ENCODE measurements at regions not wholly inside any gene's neighbourhood (a gene's known extent, or its start where the extent isn't known, plus 50 kb on each side); places are given as distances from the start of the nearest gene placed in this dataset.
A peak's percentile ranks its signal among the peaks of the same experiment; 100 is the strongest.
"Not testable (repeated sequence)": the region's sequence is repeated elsewhere in the genome, so short reads cannot be mapped to it uniquely, and the experiment has no call there.

- DNase-seq (ENCODE audit: low read depth): no peak
Observed at GRCh38 chr12:73964641-73965040, 573.0 kb upstream of the ATXN7L3B start.

GRCh38 chr12:73973486-73973885, 564.1 kb upstream of the ATXN7L3B start:
- DNase-seq (ENCODE audit: low read depth): no peak

DNA sequence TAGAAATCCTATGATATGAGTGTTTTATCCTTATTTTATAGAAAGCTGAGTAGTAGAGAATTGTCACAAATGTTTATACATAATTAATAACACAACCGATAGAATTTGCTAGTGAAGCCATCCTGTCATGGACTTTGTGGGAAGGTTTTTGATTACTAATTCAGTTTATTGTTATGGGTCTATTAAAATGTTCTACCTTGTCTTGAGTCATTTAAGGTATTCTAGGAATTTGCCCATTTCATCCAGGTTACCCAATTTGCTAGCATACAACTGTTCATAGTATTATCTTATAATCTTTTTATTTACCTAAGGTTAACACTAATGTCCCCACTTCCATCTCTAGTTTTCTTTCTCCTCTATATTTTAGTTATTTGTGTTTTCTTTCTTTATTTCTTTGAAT, 553.1 kb upstream of the ATXN7L3B start:
- DNase-seq (ENCODE audit: low read depth): no peak

- no peak for DNase-seq (ENCODE audit: low read depth)
Observed at GRCh38 chr12:73991138-73991537, 546.5 kb upstream of the ATXN7L3B start.

- DNase-seq (ENCODE audit: low read depth): no peak
Observed at GRCh38 chr12:73998894-73999293, 538.7 kb upstream of the ATXN7L3B start.

GRCh38 chr12:74015118-74015517, 522.5 kb upstream of the ATXN7L3B start:
- DNase-seq (ENCODE audit: low read depth): no peak

GRCh38 chr12:74016324-74016723, 521.3 kb upstream of the ATXN7L3B start:
- not testable (repeated sequence) for DNase-seq (ENCODE audit: low read depth)

- no peak for DNase-seq (ENCODE audit: low read depth)
Observed at GRCh38 chr12:74018849-74019248, 518.8 kb upstream of the ATXN7L3B start.

DNA sequence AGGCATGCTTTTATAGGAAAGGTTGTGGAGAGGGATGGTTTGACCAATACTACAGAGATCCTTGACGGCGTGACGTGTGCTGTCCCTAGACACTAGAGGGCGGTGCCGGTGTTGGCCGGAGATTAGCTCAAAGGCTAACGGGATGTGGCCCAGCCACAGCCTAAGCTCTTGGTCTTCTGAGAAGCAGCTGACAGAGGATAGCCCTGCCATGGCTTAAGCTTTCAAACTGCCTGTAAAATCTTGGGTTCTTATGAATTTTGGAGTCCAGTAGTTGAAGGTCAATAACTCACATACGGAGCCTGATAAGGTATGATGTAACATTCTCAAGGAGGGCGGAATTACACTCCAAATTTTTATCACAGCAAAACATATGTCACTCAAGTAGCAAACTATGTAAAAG, 515.7 kb upstream of the ATXN7L3B start:
- peak; percentile 39 for DNase-seq (ENCODE audit: low read depth)

DNA sequence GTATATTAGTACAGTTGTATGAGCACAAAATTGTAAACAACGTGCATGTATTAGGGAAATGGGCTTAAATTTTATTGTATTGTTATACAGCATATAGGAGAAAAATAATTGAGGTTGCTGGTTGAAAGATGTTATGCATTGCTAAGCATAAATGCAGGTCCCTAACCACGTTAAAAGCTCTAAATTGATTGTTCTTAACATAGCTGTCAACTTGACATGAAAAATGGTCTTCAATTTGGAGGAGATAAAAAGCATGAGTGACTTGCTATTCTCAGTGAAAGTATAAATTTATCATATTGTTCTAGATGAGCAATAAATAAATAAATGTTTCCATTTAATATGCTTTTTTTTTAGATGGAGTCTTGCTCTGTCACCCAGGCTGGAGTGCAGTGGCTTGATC, 506.6 kb upstream of the ATXN7L3B start:
- DNase-seq (ENCODE audit: low read depth): no peak

DNA sequence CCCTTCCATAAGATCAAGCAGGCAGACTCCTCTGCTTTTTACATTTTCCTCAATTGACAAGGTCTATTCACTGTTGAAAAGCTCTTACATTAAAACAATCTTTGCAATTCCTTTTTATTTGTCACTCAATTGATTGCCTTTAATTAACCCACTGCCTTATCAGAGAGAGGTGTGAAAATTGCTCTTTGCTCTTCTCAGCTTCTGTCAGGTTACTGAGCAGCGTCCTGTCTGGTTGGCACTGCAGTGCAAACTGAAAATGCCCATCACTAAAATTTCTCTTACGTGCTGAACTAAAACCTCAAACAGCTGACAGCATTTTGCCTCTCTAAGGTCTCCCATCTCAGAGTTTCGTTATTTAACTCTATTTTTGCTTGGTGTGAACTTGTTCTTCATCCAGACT, 504.1 kb upstream of the ATXN7L3B start:
- no peak for DNase-seq (ENCODE audit: low read depth)

- DNase-seq (ENCODE audit: low read depth): not testable (repeated sequence)
Observed at GRCh38 chr12:74039138-74039537, 498.5 kb upstream of the ATXN7L3B start.

DNA sequence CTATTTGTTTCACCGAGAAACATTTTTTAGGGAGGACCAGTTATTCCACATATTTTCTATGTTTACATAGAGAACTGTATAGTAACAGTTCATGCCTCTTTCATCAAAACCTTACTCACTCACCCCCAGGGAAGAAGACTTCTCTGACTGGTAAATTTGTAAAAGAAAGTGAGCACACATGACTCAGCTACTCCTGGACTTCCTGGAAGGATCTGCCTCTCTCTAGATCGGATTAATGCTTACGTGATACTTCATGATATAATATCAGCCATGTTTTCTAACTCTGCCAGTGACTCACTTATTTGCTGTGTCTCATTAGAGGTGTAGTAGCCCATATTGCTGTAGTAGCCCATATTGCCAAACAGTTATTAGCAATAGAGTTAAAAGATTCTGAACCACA, 494.3 kb upstream of the ATXN7L3B start:
- DNase-seq (ENCODE audit: low read depth): peak; percentile 82

GRCh38 chr12:74049348-74049747, 488.3 kb upstream of the ATXN7L3B start:
- no peak for DNase-seq (ENCODE audit: low read depth)

- no peak for DNase-seq (ENCODE audit: low read depth)
Observed at GRCh38 chr12:74051848-74052247, 485.8 kb upstream of the ATXN7L3B start.

- no peak for DNase-seq (ENCODE audit: low read depth)
Observed at GRCh38 chr12:74066476-74066875, 471.2 kb upstream of the ATXN7L3B start.

DNA sequence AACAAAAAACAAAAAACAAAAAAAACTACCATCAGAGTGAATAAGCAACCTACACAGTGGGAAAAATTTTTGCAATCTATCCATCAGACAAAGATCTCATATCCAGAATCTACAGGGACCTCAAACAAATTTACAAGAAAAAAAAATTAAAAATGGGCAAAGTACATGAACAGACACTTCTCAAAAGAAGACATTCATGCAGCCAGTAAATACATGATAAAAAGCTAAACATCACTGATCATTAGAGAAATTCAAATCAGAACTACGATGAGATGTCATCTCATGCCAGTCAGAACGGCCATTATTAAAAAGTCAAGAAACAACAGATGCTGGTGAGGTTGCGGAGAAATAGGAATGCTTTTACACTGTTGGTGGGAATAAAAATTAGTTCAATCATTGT, 466.5 kb upstream of the ATXN7L3B start:
- no peak for DNase-seq (ENCODE audit: low read depth)

DNA sequence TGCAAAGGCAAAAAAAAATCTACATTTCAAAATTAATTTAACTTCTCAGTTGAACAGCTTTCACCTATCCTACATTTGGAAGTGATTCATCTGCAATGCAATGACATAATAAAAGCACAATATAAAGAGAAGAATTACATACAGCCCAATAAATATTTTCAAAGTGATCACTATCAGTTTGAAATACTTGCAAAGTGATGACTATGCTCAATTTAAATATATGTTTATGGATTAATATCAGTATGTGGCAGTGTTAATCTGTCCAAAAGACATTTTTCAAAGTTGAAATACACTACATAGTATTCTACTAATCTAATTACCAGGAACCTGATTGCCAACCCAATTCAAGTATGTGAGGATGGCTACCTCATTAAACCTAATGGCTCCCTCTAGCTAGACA, 460.7 kb upstream of the ATXN7L3B start:
- DNase-seq (ENCODE audit: low read depth): no peak

- no peak for DNase-seq (ENCODE audit: low read depth)
Observed at GRCh38 chr12:74105434-74105833, 432.2 kb upstream of the ATXN7L3B start.

- no peak for DNase-seq (ENCODE audit: low read depth)
Observed at GRCh38 chr12:74108729-74109128, 428.9 kb upstream of the ATXN7L3B start.

GRCh38 chr12:74111688-74112360, 425.8 kb upstream of the ATXN7L3B start:
- DNase-seq (ENCODE audit: low read depth): no peak

DNA sequence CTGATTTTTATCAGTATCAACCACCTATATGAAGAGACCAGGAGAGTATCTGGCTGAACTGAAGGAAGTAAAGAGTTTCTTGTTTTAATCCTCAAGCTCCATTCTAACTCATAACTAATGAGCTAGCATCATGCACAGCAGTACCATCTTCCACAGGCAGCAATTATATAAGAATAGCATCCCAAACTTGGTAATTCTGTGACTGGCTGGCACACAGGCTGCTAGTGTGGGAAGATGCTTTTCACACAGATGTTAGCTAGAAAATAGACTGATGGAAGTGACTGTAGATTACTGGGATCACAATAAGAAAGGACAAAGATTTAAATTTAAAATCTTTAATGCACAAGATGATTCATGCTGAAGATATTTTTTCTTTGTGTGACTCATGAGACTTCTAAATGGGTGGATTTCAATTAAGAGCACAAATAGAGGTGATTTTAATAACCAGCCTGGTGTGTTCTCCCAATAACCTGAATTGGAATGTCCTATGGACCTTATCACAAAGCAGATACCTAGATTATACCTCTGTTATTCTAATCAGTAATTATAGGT, 417.7 kb upstream of the ATXN7L3B start:
- no peak for DNase-seq (ENCODE audit: low read depth)

DNA sequence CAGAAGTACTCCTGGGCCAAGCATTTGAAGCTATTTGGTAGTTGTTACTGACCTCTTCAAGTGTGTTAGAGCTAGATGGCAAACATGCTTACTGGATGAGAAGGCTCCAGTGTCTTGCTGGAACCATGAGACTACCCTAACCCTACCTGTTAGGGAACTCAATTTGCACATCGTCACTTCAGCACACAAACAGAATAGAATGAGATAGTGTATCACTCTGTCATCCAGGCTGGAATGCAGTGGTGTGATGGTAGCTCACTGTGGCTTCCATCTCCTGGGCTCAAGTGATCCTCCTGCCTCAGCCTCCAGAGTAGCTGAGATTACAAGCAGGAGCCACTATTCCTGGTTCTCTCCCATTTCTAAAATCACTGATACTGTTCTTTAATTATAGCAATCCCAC, 417.0 kb upstream of the ATXN7L3B start:
- no peak for DNase-seq (ENCODE audit: low read depth)

- DNase-seq (ENCODE audit: low read depth): peak; percentile 10
Observed at GRCh38 chr12:74129702-74130101, 407.9 kb upstream of the ATXN7L3B start.

All from amniotic epithelial cell (primary cell).